Activated CD4-positive, alpha-beta memory T cell treated with anti-CD3 and anti-CD28 coated beads for 36 hours (primary cell): ENCODE measurements at regions not wholly inside any gene's neighbourhood (a gene's known extent, or its start where the extent isn't known, plus 50 kb on each side); places are given as distances from the start of the nearest gene placed in this dataset.

ENCODE experiments used
- CTCF ChIA-PET: fragments of 350-600 bp; sonication (Branson Sonifier 250); formaldehyde crosslinking; loops from one replicate; lab custom pipeline; 2021; ENCODE audit warnings: antibody characterized with exemption, inconsistent platforms; lab: Charles Lee
- POLR2A ChIA-PET: fragments of 350-600 bp; sonication (Branson Sonifier 250); formaldehyde crosslinking; loops from one replicate; lab custom pipeline; 2021; ENCODE audit warnings: antibody characterized with exemption; lab: Charles Lee
- DNase-seq: peaks from one replicate; pipeline ENCODE4 v3.0.0-alpha.2; 2020
- H3K27ac Mint-ChIP-seq: one replicate; pipeline ENCODE4 v1.8.0; 2021; ENCODE audit warnings: mixed read lengths
- H3K27me3 Mint-ChIP-seq: one replicate; pipeline ENCODE4 v1.8.0; 2021; ENCODE audit warnings: mixed read lengths
- H3K36me3 Mint-ChIP-seq: one replicate; pipeline ENCODE4 v1.8.0; 2021; ENCODE audit warnings: mixed read lengths
- H3K4me1 Mint-ChIP-seq: one replicate; pipeline ENCODE4 v1.8.0; 2021; ENCODE audit warnings: low read depth, mixed read lengths
- H3K4me3 Mint-ChIP-seq: one replicate; pipeline ENCODE4 v1.8.0; 2021; ENCODE audit warnings: mild to moderate bottlenecking, mixed read lengths
- H3K9me3 Mint-ChIP-seq: one replicate; pipeline ENCODE4 v1.8.0; 2021; ENCODE audit warnings: mixed read lengths
- intact Hi-C: fragments of 100-400 bp; cut with micrococcal nuclease; formaldehyde crosslinking; loops from one replicate; pipeline ENCODE4 v1.15.1; 2023

DNA sequence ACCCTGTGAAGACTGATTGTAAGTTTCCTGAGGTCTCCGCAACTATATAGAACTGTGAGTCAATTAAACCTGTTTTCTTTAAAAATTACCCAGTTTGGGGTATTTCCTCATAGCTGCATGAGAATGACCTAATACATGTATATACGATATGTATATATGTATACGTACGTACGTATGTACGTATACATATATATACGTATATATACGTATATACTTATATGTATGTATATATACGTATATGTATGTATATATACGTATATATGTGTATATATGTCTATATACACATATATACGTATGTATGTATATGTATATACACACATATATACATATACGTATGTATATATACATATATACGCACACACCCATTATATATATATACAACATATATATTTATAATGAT is 1153.0 kb upstream of the CDH18 start:
- ChIA-PET CTCF (no interaction called here), POLR2A (no interaction called here)
- Mint-ChIP-seq H3K27me3 (no peaks in the 10 kb centered on the region), H3K4me3 (no peak overlapping the region), H3K36me3 (no peaks in the 10 kb centered on the region), H3K27ac (no peak overlapping the region), H3K9me3 (peaks cover 2% of the 10 kb centered on the region), H3K4me1 (no peaks in the 10 kb centered on the region)
- no peak for DNase-seq
- intact Hi-C loops = no loop called here

DNA sequence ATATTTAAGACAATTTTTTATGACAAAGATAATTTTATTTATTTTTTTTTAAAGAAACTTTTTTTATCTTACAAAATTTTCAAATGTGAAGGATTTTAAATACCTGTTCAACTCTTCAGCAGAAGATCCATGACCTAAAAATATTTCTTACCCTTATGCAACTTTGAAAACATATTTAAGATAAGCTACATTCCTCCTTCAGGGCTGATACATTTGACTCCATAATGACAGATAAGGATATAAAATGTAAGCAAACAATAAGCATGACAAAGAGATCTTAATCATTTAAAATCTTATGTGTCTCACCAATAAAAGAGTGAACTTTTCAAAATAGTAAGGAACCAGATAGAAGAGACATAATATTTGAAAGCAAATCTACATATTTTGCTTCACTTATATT is 1138.2 kb upstream of the CDH18 start:
- CTCF ChIA-PET = interaction anchor here (0.7 kb wide), 1 partner anchor 28 kb away, joined by 3 read pairs; no protein-coding TSS in a partner anchor
- peaks cover 4% of the 10 kb centered on the region for H3K9me3 Mint-ChIP-seq

DNA sequence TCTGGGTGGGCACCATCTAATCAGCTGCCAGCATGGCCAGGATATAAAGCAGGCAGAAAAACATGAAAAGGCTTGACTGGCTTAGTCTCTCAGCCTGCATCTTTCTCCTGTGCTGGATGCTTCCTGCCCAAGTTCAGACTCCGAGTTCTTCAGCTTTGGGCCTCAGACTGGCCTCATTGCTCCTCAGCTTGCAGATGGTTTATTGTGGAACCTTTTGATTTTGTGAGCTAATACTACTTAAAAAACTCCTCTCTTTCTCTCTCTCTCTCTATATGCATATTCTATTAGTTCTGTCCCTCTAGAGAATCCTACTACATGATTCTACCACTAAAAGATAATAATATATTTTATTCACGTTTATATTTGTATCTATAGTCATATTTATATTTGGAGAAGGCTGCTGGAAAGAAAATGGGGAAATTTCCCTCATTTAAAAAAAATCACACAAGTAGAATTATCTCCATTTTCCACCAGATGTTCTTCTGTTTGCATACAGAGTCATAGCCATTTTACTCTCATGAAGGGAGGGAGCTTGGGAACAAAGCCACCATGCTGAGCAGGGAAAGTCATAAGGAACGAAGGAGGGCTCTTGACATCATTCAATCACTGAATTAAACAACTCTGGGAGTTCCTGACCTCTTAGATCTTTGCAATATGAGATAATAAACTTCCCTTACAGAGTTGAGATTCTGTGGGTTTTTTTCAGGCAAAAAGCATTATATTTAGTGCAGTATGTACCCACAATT is 1137.4 kb upstream of the CDH18 start:
- Mint-ChIP-seq H3K4me1 (no peaks in the 10 kb centered on the region), H3K36me3 (no peaks in the 10 kb centered on the region), H3K9me3 (peaks cover 4% of the 10 kb centered on the region), H3K4me3 (no peak overlapping the region), H3K27ac (no peak overlapping the region), H3K27me3 (no peaks in the 10 kb centered on the region)
- no peak for DNase-seq
- POLR2A ChIA-PET = no interaction called here
- intact Hi-C loops = no loop called here
- CTCF ChIA-PET = interaction anchor here (0.7 kb wide), 1 partner anchor 29 kb away, joined by 3 read pairs; no protein-coding TSS in a partner anchor

More for the DNA sequence above, 1138.2 kb upstream of the CDH18 start:
- H3K4me1 Mint-ChIP-seq = no peaks in the 10 kb centered on the region
- no peak for DNase-seq
- no peaks in the 10 kb centered on the region for H3K27me3 Mint-ChIP-seq
- intact Hi-C loops = no loop called here
- H3K36me3 Mint-ChIP-seq = no peaks in the 10 kb centered on the region
- H3K4me3 Mint-ChIP-seq = no peak overlapping the region
- POLR2A ChIA-PET = no interaction called here
- H3K27ac Mint-ChIP-seq = no peak overlapping the region

DNA sequence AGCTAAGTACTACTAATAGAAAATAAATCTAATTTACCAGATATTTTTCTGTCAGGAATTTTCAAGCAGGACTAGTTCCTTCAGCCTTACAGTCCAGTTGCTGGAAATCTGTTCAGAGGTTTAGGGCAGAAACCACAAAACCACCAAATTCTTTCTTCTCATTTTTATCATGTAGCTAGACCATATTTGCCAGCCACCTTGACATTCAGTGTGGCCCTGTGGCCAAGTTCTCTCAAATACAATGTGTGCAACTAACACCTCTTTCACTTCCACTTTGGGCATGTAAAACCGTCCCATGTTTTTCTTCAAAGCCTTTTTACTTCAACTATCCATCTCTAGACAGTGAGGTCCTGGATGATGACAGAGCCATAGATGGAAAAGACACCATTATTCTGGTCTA is 1133.2 kb upstream of the CDH18 start:
- Mint-ChIP-seq H3K27ac (no peak overlapping the region), H3K36me3 (no peaks in the 10 kb centered on the region), H3K4me1 (no peaks in the 10 kb centered on the region), H3K4me3 (no peak overlapping the region), H3K9me3 (peaks cover 4% of the 10 kb centered on the region), H3K27me3 (no peaks in the 10 kb centered on the region)
- intact Hi-C loops = no loop called here
- ChIA-PET CTCF (no interaction called here), POLR2A (no interaction called here)
- no peak for DNase-seq

DNA sequence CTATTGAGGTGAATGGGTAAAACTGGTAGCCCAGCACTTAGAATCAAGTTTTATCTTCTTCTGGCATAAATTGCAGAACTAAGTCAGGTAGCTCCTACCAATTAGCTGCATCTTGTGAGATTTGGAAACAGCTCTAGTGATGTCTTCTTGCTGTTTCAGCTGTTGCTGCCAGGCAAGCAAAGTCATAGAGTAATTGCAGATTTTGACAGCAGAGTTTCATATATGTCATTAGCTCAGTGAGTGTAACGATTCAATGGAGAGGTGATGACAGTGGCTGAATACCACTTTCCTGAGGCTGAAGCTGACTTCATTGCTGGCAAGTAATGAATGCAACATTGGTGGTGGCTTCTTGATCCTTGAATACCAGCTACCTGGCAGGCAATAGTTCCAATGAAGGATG is 1109.7 kb upstream of the CDH18 start:
- ChIA-PET POLR2A (no interaction called here), CTCF (no interaction called here)
- Mint-ChIP-seq H3K4me3 (no peak overlapping the region), H3K27ac (no peak overlapping the region), H3K36me3 (no peaks in the 10 kb centered on the region), H3K9me3 (peaks cover 8% of the 10 kb centered on the region), H3K4me1 (no peaks in the 10 kb centered on the region), H3K27me3 (no peaks in the 10 kb centered on the region)
- intact Hi-C loops = no loop called here
- no peak for DNase-seq

DNA sequence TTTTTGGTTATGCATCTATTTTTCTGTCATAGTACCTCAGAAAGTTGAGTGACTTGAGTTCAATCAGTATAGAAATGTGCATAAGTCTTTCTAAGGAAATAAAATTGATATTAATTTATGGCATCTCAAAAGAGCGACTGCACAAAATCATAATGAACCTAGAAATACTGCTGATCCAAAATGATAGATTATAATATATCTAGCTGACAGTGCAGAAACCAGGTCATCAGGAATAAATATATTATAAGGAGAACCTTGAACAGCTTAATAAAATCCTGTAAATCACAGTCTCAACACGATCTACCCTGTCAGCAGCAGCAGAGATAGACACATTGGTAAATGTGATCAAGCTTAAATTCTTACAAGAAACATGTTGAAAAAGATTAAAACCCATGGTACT is 1106.6 kb upstream of the CDH18 start:
- Mint-ChIP-seq H3K4me1 (no peaks in the 10 kb centered on the region), H3K27ac (no peak overlapping the region), H3K4me3 (no peak overlapping the region), H3K36me3 (no peaks in the 10 kb centered on the region), H3K9me3 (peaks cover 7% of the 10 kb centered on the region), H3K27me3 (no peaks in the 10 kb centered on the region)
- POLR2A ChIA-PET = no interaction called here
- DNase-seq = no peak
- intact Hi-C loops = no loop called here
- CTCF ChIA-PET = no interaction called here

DNA sequence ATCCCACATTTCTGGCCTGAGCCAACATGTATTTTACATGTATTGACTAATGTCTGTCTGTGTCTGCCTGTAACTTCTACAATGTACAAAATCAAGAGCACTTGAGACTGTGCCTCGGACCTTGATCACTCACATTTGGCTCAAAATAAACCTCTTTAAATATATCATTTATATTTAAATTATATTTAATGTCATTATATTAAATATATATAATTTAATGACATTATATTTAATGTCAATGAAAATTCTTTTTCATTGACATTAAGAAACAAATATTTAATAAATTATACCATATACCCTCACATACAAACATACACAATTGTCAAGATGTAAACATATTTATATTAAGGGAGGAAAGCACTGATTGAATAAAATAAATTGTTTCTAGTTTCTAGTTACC is 1099.8 kb upstream of the CDH18 start:
- Mint-ChIP-seq H3K9me3 (peaks cover 27% of the 10 kb centered on the region), H3K36me3 (no peaks in the 10 kb centered on the region), H3K4me1 (no peaks in the 10 kb centered on the region), H3K27ac (no peak overlapping the region), H3K4me3 (no peak overlapping the region), H3K27me3 (no peaks in the 10 kb centered on the region)
- ChIA-PET CTCF (no interaction called here), POLR2A (no interaction called here)
- intact Hi-C loops = no loop called here
- no peak for DNase-seq

DNA sequence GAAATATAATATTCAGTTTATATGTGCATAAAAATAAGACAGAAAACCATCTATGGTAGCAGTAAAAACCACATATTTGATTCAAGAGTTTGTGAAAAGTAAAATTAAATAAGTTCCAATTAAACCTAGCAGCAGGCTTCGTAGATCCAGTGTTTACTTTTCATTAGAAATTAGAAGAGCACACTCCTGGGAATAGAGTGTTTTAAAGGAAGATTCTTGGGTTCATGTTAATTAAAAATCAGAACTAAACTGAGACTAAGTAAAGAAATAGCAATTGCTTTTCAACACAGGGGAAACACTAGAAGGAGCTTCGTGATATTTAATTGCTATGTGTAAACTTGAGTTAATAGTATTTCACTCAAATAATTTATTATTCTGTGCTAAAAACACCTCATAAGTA is 1097.8 kb upstream of the CDH18 start:
- H3K4me1 Mint-ChIP-seq = no peaks in the 10 kb centered on the region
- H3K27ac Mint-ChIP-seq = no peak overlapping the region
- CTCF ChIA-PET = no interaction called here
- H3K9me3 Mint-ChIP-seq = peaks cover 27% of the 10 kb centered on the region
- POLR2A ChIA-PET = no interaction called here
- no peak overlapping the region for H3K4me3 Mint-ChIP-seq
- H3K27me3 Mint-ChIP-seq = no peaks in the 10 kb centered on the region
- no peak for DNase-seq
- H3K36me3 Mint-ChIP-seq = no peaks in the 10 kb centered on the region
- intact Hi-C loops = no loop called here

DNA sequence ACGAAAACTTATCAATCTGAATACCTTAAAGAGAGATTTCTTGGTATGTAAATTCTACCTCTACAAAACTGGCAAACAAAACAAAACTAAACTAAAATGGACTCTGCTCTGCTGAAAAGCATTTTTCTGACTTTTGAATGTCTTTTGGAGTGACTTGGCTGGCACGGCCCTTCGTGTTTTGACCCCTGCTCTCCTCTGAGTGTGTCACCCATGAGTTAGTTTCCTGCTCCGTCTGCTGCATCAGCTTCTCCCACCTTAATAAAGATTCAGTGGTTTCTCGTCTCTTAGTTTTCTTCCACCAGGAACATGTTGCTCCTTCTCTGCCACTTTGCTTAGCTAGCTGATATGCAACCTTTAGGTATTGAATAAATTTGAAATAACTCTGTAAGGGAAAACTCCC is 1084.0 kb upstream of the CDH18 start:
- DNase-seq = no peak
- no peak overlapping the region for H3K4me3 Mint-ChIP-seq
- POLR2A ChIA-PET = no interaction called here

DNA sequence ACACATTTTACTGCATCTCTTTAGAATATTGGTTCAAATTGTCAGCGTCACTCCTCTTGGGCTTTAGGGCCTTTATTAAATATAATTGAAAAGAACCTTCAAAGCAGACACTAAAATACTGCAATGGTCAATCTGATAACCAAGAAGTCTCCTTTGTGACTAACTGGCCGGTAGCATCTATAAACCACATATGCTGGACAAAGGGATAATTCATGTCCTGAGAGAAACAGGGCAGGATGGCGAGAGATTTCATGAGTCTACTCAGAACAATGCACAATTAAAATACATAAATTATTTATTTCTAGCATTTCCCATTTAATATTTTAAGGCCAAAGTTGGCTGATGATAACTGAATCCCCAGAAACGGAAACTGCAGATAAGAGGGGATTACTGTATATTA is 1083.4 kb upstream of the CDH18 start:
- Mint-ChIP-seq H3K27ac (no peak overlapping the region), H3K36me3 (no peaks in the 10 kb centered on the region), H3K27me3 (no peaks in the 10 kb centered on the region), H3K4me3 (no peak overlapping the region), H3K9me3 (peaks cover 3% of the 10 kb centered on the region), H3K4me1 (no peaks in the 10 kb centered on the region)
- no peak for DNase-seq
- ChIA-PET POLR2A (no interaction called here), CTCF (no interaction called here)
- intact Hi-C loops = no loop called here

More for the DNA sequence above, 1084.0 kb upstream of the CDH18 start:
- Mint-ChIP-seq H3K4me1 (no peaks in the 10 kb centered on the region), H3K36me3 (no peaks in the 10 kb centered on the region), H3K9me3 (peaks cover 3% of the 10 kb centered on the region), H3K27me3 (no peaks in the 10 kb centered on the region), H3K27ac (no peak overlapping the region)
- intact Hi-C loops = no loop called here
- CTCF ChIA-PET = no interaction called here

DNA sequence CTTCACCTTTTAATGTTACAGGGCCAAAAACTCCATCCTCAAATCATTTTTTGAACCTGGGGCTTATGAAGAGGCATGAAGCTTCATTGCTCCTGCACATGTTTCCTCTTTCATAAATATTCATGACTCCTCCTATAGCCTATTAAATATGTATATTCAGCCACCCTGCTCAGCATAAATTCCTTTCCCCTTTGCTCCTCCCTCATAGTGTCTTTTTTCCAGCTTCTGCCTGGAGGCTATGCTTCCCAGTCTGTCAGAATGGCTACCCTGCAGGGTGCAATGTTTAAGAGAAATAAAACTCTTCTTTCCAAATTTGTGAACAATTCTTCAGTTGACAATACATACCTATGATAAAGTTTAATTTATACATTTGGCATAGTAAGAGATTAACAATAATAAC is 1082.9 kb upstream of the CDH18 start:
- Mint-ChIP-seq H3K4me1 (no peaks in the 10 kb centered on the region), H3K9me3 (peaks cover 7% of the 10 kb centered on the region), H3K27ac (no peak overlapping the region), H3K27me3 (no peaks in the 10 kb centered on the region), H3K36me3 (no peaks in the 10 kb centered on the region), H3K4me3 (no peak overlapping the region)
- intact Hi-C loops = no loop called here
- CTCF ChIA-PET = no interaction called here
- no peak for DNase-seq
- POLR2A ChIA-PET = no interaction called here

DNA sequence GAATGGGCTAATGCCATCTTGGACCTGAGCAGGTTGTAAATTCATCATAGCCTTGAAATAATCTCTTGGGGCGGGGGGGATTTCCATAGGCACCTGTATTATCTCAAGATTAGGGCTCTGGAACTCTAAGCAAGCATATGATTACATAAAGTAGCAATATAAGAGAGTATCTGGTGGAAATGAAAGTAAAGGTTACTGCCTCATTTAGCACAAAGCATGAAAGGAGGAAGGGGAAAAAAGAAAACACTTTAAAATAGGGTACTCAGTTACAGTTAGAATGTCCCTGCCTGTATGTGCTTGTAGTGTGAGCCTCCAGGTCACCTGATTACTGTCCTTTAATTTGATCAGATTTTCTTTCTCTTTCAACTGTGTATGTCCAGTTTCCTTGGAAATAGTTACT is 1079.7 kb upstream of the CDH18 start:
- no peak overlapping the region for H3K4me3 Mint-ChIP-seq
- no peak for DNase-seq
- POLR2A ChIA-PET = no interaction called here
- H3K27me3 Mint-ChIP-seq = no peaks in the 10 kb centered on the region
- H3K36me3 Mint-ChIP-seq = no peaks in the 10 kb centered on the region
- CTCF ChIA-PET = no interaction called here
- no peak overlapping the region for H3K27ac Mint-ChIP-seq
- no peaks in the 10 kb centered on the region for H3K4me1 Mint-ChIP-seq
- H3K9me3 Mint-ChIP-seq = peaks cover 19% of the 10 kb centered on the region
- intact Hi-C loops = no loop called here

DNA sequence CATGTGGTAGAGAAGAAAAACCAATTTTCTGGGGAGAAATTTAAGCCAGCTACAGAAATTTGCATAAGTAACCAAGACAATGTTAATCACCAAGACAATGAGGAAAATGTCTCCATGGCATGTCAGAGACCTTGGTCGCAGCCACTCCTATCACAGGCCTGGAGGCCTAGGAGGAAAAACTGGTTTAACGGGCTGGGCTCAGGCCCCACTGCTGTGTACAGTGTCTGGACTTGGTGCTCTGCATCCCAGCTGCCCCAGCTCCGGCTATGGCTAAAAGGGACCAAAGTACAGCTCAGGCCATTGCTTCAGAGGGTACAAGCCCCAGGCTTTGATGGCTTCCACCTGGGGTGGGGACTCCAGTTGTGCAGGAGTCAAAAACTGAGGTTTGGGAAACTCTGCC is 1075.1 kb upstream of the CDH18 start:
- H3K27ac Mint-ChIP-seq = no peak overlapping the region
- H3K4me3 Mint-ChIP-seq = no peak overlapping the region
- H3K36me3 Mint-ChIP-seq = no peaks in the 10 kb centered on the region
- H3K9me3 Mint-ChIP-seq = peaks cover 30% of the 10 kb centered on the region
- intact Hi-C loops = no loop called here
- ChIA-PET CTCF (no interaction called here), POLR2A (no interaction called here)
- H3K4me1 Mint-ChIP-seq = no peaks in the 10 kb centered on the region
- DNase-seq = no peak
- H3K27me3 Mint-ChIP-seq = no peaks in the 10 kb centered on the region
